ENCODE measurements at regions not wholly inside any gene's neighbourhood (a gene's known extent, or its start where the extent isn't known, plus 50 kb on each side); places are given as distances from the start of the nearest gene placed in this dataset.

DNA sequence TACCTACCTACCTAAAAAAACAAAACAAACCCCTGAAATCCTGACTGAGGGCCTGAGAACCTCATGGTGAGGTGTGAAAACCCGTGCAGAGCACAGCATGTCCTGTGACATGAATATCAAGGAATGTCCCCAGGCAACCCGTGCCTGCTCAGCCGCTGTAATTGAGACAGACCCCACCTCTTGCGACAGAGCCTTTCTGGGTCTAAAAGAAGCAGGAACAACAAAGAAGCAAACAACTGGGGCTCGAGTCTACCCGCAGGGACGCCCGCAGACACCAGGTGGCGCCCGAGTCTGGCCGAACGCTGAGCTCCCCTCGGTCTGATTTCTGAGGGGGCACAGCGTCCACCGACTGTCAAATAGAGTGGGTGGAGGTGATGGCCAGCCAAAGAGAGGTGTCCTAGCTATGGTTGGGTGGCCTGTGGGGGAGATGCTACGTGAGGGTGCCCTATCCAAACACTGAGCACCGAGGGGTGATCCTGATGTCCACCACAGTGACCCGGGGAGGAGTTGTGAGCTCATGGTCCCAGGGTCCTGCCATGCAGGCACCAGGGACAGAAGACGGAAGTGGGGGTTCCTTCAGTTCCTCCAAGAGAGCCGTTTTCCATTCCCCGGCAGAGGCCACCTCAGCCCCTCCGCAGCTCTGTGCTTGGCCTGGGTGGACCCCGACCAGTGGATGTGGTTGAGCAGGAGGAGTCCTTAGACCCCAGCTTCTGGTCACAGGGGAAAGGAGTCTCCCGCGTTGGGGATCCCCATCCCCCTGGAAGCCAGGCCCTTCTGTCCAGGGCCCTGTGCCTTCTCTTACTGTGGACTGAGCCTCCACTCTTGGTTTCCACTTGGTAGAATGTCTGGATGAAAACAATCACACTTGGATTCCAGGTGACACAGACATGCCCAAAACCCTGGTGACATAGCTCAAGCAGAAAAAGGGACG, 268.2 kb downstream of the CDC5L start:
- peaks cover 12% of the 10 kb centered on the region for H3F3A ChIP-seq (ENCODE audit: insufficient read depth)
- no peaks in the 10 kb centered on the region for H3K9me3 ChIP-seq (ENCODE audit: low read depth)
- TF ChIP-seq EZH2phosphoT487 (IDR thresholded peaks at IDR 0.05; ENCODE audit: insufficient read depth, low read depth): no peak
- TF ChIP-seq EZH2 (IDR thresholded peaks at IDR 0.05; ENCODE audit: insufficient read depth, poor library complexity, severe bottlenecking): no peak
- H3K79me2 ChIP-seq (ENCODE audit: insufficient read depth): no peaks in the 10 kb centered on the region
- H3K9ac ChIP-seq: 0 out of 2 replicates have a peak overlapping the region, but pooled peaks have one; percentile 10
- no peaks in the 10 kb centered on the region for H3K27me3 ChIP-seq (replicated peaks; ENCODE audit: insufficient read depth)
- H3K4me3 ChIP-seq: no peak overlapping the region
- peaks cover 46% of the 10 kb centered on the region for H3K4me1 ChIP-seq (ENCODE audit: insufficient read depth)
- H3K27ac ChIP-seq: no peak overlapping the region
- H3K36me3 ChIP-seq (ENCODE audit: low read depth): no peaks in the 10 kb centered on the region
- H4K20me1 ChIP-seq (ENCODE audit: insufficient read depth): no peaks in the 10 kb centered on the region
- H2AFZ ChIP-seq: peak overlapping the region; percentile 75
- peak overlapping the region; percentile 29 for H3K4me2 ChIP-seq (ENCODE audit: unreplicated experiment)
- WGBS, 2 experiments (ENCODE audit: low coverage in 1 of 2, low lambda C conversion rate in 2 of 2, missing lambda C conversion rate in 2 of 2): 28 to 31% methylated on average over 26 of the region's 26 CpGs
- peak; percentile 76 for DNase-seq
- H3K9me2 ChIP-seq (ENCODE audit: insufficient read depth): no peaks in the 10 kb centered on the region
- in situ Hi-C loops (cut with MboI): loop anchor here (10.0 kb wide), 1 partner anchor 759 kb away; no protein-coding TSS in a partner anchor

DNA sequence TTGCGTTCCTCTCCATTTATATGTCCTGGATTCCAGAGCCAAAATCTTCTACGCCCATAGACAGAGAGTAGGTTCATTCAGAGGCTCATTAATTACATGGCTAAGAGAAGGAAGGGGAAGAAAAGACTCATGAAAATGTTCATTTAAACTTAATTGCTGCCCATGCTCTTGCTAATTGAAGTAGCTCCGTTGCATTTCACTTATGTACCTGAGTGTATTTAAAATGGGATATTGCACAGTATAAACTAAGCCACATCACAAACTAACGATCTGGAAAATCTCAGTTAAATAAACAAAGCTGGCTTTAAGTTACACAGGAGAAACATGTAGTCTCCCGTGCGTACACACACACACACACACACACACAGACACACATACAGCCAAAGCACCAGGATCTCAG, 269.2 kb downstream of the CDC5L start:
- Histone ChIP-seq H3K79me2 (ENCODE audit: insufficient read depth) (no peaks in the 10 kb centered on the region), H3K27ac (no peak overlapping the region), H3K4me1 (ENCODE audit: insufficient read depth) (peaks cover 51% of the 10 kb centered on the region), H3K36me3 (ENCODE audit: low read depth) (no peaks in the 10 kb centered on the region), H3K4me3 (no peak overlapping the region), H3F3A (ENCODE audit: insufficient read depth) (peaks cover 22% of the 10 kb centered on the region), H3K9me2 (ENCODE audit: insufficient read depth) (no peaks in the 10 kb centered on the region), H2AFZ (no peak overlapping the region), H3K4me2 (ENCODE audit: unreplicated experiment) (no peak overlapping the region), H3K9ac (no peak overlapping the region), H3K27me3 (replicated peaks; ENCODE audit: insufficient read depth) (no peaks in the 10 kb centered on the region), H4K20me1 (ENCODE audit: insufficient read depth) (no peaks in the 10 kb centered on the region), H3K9me3 (ENCODE audit: low read depth) (no peaks in the 10 kb centered on the region)
- no peak for DNase-seq
- in situ Hi-C loops (cut with MboI): loop anchor here (10.0 kb wide), 1 partner anchor 758 kb away; no protein-coding TSS in a partner anchor
- 95 to 96% methylated on average over 6 of the region's 6 CpGs for WGBS, 2 experiments (ENCODE audit: low coverage in 1 of 2, low lambda C conversion rate in 2 of 2, missing lambda C conversion rate in 2 of 2)
- TF ChIP-seq EZH2 (IDR thresholded peaks at IDR 0.05; ENCODE audit: insufficient read depth, poor library complexity, severe bottlenecking): no peak

DNA sequence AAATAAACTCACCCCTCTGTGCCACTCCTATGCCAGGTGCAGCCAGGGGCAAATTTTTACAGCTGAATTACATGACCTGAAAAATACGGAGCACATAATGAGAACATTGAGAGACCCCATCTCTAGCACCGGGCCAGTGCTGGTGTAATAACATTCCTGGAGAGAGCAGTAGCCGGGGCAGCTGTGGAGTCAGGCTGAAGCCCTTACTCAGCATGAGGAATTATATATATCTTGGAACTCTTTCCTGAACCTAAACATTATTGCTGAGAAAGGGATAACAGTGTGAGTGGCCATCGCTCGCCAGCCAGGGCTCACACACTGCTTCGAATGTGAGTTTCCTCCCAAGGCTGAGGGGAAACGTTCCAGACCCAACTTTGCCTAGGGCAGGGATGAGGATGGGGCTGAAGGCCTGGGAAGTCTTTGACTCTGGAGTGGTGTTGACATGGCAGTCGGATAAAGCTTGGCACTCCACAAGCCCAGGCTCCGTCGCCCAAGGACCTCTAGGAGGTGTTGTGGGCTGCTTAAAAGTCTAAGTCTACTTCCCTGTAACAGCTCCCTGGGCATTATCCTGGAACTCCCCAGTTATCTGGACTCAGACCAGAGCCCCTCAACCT, 269.8 kb downstream of the CDC5L start:
- Histone ChIP-seq H2AFZ (no peak overlapping the region), H3K27ac (no peak overlapping the region), H3K27me3 (replicated peaks; ENCODE audit: insufficient read depth) (no peaks in the 10 kb centered on the region), H3K4me2 (ENCODE audit: unreplicated experiment) (no peak overlapping the region), H3F3A (ENCODE audit: insufficient read depth) (peaks cover 21% of the 10 kb centered on the region), H3K9ac (no peak overlapping the region), H3K4me3 (no peak overlapping the region), H3K9me3 (ENCODE audit: low read depth) (no peaks in the 10 kb centered on the region), H3K36me3 (ENCODE audit: low read depth) (no peaks in the 10 kb centered on the region), H3K4me1 (ENCODE audit: insufficient read depth) (peaks cover 55% of the 10 kb centered on the region), H3K79me2 (ENCODE audit: insufficient read depth) (no peaks in the 10 kb centered on the region), H4K20me1 (ENCODE audit: insufficient read depth) (no peaks in the 10 kb centered on the region), H3K9me2 (ENCODE audit: insufficient read depth) (no peaks in the 10 kb centered on the region)
- 93 to 98% methylated on average over 10 of the region's 10 CpGs for WGBS, 2 experiments (ENCODE audit: low coverage in 1 of 2, low lambda C conversion rate in 2 of 2, missing lambda C conversion rate in 2 of 2)
- in situ Hi-C loops (cut with MboI): loop anchor here (10.0 kb wide), 1 partner anchor 757 kb away; no protein-coding TSS in a partner anchor
- DNase-seq: no peak
- no peak for TF ChIP-seq EZH2 (IDR thresholded peaks at IDR 0.05; ENCODE audit: insufficient read depth, poor library complexity, severe bottlenecking)
- no peak for TF ChIP-seq EZH2phosphoT487 (IDR thresholded peaks at IDR 0.05; ENCODE audit: insufficient read depth, low read depth)

DNA sequence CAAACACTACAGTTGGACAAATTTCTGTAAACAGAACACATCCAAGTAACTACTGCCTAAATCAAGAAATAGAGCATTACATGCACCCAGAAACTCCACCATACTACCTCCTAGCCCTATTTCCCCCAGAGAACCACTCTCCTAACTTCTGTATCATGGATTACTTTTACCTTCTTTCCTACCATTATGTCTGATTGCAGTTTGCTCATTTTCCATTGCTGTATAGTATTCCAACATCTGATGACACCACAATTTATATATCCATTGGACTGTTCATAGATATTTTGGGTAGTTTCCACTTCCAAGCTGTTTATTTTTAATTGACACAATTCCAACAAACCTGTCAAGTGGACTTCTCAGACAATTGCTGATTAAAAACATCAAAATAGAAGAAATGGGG, 271.1 kb downstream of the CDC5L start:
- no peak overlapping the region for H3K4me2 ChIP-seq (ENCODE audit: unreplicated experiment)
- H3K9ac ChIP-seq: no peak overlapping the region
- peaks cover 55% of the 10 kb centered on the region for H3K4me1 ChIP-seq (ENCODE audit: insufficient read depth)
- no peaks in the 10 kb centered on the region for H3K9me2 ChIP-seq (ENCODE audit: insufficient read depth)
- no peak overlapping the region for H2AFZ ChIP-seq
- no peaks in the 10 kb centered on the region for H3K9me3 ChIP-seq (ENCODE audit: low read depth)
- TF ChIP-seq EZH2phosphoT487 (IDR thresholded peaks at IDR 0.05; ENCODE audit: insufficient read depth, low read depth) (no peak), EZH2 (IDR thresholded peaks at IDR 0.05; ENCODE audit: insufficient read depth, poor library complexity, severe bottlenecking) (no peak)
- H3F3A ChIP-seq (ENCODE audit: insufficient read depth): peaks cover 20% of the 10 kb centered on the region
- H3K27me3 ChIP-seq (replicated peaks; ENCODE audit: insufficient read depth): no peaks in the 10 kb centered on the region
- H3K4me3 ChIP-seq: no peak overlapping the region
- no peaks in the 10 kb centered on the region for H3K79me2 ChIP-seq (ENCODE audit: insufficient read depth)
- H3K36me3 ChIP-seq (ENCODE audit: low read depth): no peaks in the 10 kb centered on the region
- no peak overlapping the region for H3K27ac ChIP-seq
- in situ Hi-C loops (cut with MboI): loop anchor here (10.0 kb wide), 1 partner anchor 756 kb away; no protein-coding TSS in a partner anchor
- DNase-seq: no peak
- no peaks in the 10 kb centered on the region for H4K20me1 ChIP-seq (ENCODE audit: insufficient read depth)

Measured in GM23248 (cell line).